Vagina (tissue), 2 donors: ENCODE measurements at regions not wholly inside any gene's neighbourhood (a gene's known extent, or its start where the extent isn't known, plus 50 kb on each side); places are given as distances from the start of the nearest gene placed in this dataset.

Source experiments
- CTCF ChIP-seq, 3 experiments: fragments of 450-650 bp in 2 of 3; fragments of 200-600 bp in 1 of 3; sonication (generic) in 1 of 3; IDR thresholded peaks; one replicate each; pipeline ENCODE4 v1.5.1; 2017 to 2019; ENCODE audit warnings: antibody characterized with exemption in 3 of 3, mild to moderate bottlenecking in 2 of 3, moderate library complexity in 2 of 3
- POLR2AphosphoS5 ChIP-seq, 2 donors: sonication (generic); formaldehyde crosslinking; IDR thresholded peaks; one replicate each; pipeline ENCODE4 v1.9.0; 2017; ENCODE audit warnings: antibody characterized with exemption in 2 of 2, mild to moderate bottlenecking in 2 of 2, low read depth in 1 of 2; ENCODE audit not compliant: insufficient read depth in 1 of 2

GRCh38 chr1:36656271-36656670 lies 173.6 kb upstream of the CSF3R start:
- no peak for TF ChIP-seq CTCF (IDR thresholded peaks at IDR 0.05)
- TF ChIP-seq POLR2AphosphoS5 (IDR thresholded peaks at IDR 0.05; ENCODE audit: insufficient read depth in 1 of 2, low read depth in 1 of 2): no peak
